Activated T-cell treated with anti-CD3 and anti-CD28 coated beads for 48 hours (primary cell): ENCODE measurements at regions not wholly inside any gene's neighbourhood (a gene's known extent, or its start where the extent isn't known, plus 50 kb on each side); places are given as distances from the start of the nearest gene placed in this dataset.
"Not testable (repeated sequence)": the region's sequence is repeated elsewhere in the genome, so short reads cannot be mapped to it uniquely, and the experiment has no call there.

Experiments
- DNase-seq: peaks from one replicate; pipeline ENCODE4 v3.0.0-alpha.2; 2020; ENCODE audit warnings: low read depth

DNA sequence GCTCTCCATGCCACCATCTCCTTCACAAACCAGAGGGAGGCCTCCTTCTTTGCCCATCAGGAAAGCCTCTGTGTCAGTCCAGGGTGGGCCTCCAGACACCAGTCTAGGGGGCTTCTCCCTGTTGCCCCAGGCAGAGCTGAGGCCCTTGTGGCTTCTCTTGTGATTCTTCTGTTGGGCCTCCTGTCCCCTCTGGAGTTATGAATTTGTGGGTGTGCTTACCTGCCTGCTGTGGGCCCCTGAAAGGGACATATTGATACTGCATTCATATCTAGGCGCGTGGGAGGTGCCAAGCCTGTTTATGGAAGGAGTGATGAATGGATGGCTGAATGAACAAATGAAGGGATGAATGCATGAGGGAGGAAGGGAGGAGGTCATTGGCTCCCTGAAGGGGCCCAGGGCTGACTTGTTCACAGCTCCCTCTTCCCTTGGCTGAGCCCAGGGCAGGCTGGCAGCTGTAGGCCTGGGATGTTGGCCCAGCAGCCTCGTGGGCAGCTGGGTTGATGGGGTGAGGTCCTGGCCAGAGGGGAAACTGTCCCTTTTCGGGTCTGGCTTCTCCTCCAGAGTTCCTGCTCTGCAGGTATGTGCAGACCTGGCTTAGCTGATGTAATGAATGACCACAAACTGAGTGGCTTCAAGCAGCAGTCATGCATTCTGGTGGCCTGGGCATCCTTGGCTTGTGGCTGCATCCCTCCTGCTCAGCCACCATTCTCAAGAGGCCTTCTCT is 195.4 kb downstream of the GOLGA6L6 start:
- DNase-seq, result no peak

DNA sequence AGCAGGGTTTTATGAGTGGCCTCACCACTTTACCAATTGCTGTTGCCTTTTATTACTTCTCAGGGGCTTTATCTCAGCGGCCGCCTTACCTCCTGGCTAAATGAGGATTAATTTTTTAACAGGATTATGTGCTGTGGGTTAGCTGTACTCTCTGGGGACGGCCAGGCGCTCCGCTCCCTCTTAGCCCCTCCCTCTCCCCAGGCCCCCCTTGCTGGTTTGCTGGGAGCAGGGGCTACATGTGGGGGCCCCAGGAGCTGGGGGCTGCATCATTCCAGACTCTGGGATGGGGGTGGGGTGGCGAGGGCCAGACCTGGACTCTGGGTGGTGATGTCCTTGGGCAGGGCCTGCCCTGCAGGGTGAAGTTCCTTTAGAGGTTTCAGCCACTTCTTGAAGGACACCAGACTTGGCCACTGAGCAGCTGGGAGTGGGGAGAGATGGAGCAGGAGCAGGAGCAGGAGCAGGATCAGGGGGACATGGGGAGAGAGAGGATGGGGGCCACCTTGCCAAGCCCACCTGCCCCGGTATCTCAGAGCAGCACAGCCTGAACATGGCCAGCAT is 196.1 kb downstream of the GOLGA6L6 start:
- no peak for DNase-seq

DNA sequence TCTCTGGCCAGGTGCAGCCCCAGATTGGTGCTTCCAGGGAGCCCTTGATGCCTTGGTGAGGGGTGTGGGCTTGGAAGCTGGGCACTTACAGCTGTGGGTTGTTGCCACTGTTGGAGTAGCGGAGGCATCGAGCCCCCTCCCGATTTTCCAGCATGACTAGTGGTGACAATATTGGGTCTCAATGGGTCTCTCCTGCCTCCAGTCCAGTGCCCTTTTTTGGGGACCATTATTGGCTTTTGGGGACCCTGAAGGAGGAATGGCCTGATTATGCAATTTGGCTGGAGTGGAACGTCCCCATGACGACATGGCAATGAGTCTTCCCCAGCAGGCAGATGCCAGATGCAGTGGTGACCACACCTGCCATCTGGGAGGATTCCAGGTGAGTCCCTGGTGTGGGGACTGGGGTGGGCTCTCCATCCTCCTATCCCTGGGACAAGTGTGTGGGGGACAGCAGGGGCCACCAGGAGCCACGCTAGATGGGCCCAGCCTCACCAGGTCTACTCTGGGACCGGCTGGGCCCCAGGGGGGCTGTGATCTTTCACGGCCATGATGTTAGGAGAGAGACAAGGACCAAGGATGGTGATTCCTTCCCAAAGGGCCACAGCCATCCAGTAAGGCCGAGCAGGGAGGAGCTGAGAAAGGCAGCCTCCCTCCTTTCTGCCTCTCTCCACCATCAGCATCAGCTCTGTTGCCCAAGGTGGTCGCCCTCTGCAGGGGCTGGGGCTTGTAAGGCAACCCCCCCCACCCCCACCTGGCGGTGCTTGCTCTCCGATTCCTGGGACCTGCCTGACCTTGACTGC is 196.8 kb downstream of the GOLGA6L6 start:
- DNase-seq, result no peak

DNA sequence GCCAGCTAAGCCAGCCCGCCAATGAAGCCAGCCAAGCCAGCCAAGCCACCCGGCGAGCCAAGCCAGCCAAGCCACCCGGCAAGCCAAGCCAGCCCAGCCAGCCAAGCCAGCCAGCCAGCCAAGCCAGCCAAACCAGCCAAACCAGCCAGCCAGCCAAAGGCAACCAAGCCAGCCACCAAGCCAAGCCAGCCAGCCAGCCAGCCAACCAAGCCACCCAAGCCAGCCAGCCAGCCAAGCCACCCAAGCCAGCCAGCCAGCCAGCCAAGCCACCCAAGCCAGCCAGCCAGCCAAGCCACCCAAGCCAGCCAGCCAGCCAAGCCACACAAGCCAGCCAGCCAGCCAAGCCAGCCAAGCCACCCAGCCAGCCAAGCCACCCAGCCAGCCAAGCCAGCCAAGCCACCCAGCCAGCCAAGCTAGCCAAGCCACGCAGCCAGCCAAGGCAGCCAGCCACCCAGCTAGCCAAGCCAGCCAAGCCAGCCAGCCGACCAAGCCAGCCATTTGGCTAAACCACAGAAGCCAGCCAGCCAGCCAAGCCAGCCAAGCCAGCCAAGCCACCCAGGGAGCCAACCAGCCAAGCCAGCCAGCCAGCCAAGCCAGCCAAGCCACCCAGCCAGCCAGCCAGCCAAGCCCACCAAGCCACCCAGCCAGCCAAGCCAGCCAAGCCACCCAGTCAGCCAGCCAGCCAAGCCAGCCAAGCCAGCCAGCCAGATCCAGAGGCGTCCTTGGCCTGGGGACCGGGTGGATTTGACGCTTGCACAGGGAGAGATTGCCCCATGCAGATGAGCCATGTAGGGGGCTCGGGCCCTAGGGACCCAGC is 198.0 kb downstream of the GOLGA6L6 start:
- not testable (repeated sequence) for DNase-seq

DNA sequence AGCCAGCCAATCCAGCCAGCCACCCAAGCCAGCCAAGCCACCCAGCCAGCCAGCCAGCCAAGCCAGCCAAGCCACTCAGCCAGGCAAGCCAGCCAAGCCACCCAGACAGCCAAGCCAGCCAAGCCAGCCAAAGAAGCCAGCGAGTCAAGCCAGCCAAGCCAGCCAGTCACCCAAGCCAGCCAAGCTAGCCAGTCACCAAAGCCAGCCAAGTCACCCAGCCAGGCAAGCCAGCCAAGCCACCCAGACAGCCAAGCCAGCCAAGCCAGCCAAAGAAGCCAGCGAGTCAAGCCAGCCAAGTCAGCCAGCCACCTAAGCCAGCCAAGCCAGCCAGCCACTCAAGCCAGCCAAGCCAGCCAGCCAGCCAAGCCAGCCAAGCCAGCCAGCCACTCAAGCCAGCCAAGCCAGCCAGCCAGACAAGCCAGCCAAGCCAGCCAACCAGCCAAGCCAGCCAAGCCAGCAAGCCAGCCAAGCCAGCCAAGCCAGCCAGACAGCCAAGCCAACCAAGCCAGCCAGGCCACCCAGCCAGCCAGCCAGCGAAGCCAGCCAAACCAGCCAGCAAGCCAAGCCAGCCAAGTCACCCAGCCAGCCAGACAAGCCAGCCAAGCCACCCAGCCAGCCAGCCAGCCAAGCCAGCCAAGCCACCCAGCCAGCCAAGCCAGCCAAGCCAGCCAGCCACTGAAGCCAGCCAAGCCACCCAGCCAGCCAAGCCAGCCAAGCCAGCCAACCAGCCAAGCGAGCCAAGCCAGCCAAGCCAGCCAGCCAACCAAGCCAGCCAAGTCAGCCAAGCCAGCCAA is 198.8 kb downstream of the GOLGA6L6 start:
- DNase-seq, result not testable (repeated sequence)

DNA sequence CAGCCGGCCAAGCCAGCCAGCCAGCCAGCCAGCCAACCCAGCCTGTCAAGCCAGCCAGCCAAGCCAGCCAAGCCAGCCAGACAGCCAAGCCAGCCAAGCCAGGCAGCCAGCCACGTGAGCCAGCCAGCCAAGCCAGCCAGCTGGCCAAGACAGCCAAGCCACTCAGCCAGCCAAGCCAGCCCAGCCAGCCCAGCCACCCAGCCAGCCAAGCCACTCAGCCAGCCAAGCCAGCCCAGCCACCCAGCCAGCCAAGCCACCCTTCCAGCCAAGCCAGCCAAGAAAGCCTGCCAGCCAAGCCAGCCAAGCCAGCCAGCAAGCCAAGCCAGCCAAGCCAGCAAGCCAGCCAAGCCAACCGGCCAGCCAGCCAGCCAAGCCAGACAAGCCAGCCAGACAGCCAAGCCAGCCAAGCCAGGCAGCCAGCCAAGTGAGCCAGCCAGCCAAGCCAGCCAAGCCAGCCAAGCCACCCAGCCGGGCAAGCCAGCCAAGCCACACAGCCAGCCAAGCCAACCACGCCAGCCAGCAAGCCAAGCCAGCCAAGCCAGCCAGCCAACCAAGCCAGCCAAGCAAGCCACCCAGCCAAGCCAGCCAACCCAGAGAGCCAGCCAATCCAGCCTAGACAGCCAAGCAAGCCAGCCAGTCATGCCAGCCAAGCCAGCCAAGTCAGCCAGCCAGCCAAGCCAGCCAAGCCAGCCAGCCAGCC is 199.5 kb downstream of the GOLGA6L6 start:
- no peak for DNase-seq

DNA sequence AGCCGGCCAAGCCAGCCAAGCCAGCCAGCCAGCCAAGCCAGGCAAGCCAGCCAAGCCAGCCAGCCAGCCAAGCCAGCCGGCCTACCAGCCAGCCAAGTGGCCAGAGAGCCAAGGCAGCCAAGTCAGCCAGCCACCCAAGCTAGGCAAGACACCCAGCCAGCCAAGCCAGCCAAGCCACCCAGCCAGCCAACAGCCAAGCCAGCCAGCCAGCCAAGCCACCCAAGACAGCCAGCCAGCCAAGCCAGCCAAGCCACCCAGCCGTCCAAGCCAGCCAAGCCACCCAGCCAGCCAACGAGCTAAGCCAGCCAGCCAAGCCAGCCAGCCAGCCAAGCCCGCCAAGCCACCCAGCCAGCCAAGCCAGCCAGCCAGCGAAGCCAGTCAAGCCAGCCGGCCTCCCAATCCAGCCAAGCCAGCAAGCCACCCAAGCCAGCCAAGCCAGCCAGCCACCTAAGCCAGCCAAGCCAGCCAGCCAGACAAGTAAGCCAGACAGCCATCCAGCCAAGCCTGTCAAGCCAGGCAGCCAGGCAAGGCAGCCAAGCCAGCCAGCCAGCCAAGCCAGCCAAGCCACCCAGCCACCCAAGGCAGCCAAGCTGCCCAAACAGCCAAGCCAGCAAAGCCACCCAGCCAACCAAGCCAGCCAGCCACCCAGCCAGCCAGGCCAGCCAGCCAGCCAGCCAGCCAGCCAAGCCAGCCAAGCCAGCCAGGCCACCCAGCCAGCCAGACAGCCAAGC is 200.5 kb downstream of the GOLGA6L6 start:
- no peak for DNase-seq

DNA sequence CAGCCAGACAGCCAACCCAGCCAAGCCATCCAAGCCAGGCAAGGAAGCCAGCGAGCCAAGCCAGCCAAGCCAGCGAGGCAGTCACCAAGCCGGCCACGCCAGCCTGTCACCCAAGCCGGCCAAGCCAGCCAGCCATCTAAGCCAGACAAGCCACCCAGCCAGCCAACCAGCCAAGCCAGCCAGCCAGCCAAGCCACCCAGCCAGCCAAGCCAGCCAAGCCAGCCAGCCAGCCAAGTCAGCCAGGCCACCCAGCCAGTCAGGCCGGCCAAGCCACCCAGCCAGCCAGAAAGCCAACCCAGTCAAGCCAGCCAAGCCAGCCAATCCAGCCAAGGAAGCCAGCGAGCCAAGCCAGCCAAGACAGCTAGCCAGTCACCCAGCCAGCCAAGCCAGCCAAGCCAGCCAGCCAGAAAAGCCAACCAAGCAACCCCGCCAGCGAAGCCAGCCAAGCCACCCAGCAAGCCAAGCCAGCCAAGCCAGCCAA is 201.2 kb downstream of the GOLGA6L6 start:
- no peak for DNase-seq

DNA sequence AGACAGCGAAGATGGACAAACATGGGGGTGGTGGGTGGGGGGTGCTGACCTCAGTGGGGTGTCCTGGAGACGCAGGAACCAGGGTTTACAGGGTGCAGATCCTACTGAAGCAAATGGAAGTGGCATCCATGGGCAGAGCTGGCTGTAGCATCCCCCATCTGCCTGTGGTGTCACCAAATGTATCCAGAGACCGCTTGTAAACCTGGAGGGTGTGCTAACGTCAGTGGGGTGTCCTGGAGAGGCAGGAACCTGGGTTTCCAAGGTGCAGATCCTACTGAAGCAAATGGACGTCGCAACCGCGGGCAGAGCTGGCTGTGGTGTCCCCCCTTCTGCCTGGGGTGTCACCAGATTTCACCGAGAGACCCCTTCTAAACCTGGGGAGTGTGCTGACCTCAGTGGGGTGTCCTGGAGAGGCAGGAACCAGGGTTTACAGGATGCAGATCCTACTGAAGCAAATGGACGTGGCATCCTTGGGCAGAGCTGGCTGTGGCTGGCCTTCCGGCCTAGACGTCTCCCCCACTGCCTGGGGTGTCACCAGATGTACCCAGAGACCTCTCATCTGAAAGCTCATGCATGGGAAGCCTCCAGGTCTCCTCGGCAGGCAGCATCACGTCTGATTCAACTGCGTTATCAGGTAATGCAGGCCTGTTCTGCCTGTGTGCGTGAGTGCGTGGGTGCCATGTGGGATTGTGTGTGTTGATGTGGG is 202.4 kb downstream of the GOLGA6L6 start:
- DNase-seq, result not testable (repeated sequence)

DNA sequence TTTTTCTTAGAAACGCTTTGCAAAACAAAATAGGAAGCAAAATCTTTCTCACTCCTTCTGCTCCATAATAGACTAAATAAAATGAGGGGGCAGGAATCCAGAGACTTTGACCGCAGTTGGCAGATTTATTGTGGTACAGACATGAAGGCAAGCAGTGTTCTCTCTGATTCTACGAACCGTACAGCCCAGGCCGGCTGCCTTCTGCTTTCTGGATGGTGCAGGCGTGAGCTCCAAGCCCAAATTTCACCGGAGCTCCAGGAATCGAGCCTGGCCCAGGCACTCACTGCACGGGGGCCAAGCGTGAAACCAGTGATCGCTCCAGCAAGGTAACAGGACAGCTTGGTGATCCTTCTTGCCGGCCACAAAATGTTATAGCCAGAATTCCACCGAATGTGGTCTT is 202.9 kb downstream of the GOLGA6L6 start:
- DNase-seq, result not testable (repeated sequence)

DNA sequence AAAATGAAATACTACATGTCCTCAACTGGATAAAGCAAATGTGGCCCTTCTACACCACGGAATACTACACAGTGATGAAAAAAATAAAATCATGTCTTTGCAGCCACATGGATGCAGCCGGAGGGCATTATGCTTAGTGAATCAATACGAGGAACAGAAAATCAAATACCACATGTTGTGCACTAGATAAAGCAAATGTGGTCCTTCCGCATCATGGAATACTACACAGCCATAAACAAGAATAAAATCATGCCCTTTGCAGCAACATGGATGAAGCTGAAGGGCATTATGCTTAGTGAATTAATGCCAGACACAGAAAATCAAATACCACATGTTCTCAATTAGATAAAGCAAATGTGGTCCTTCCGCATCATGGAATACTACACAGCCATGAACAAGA is 204.4 kb downstream of the GOLGA6L6 start:
- DNase-seq, result not testable (repeated sequence)

DNA sequence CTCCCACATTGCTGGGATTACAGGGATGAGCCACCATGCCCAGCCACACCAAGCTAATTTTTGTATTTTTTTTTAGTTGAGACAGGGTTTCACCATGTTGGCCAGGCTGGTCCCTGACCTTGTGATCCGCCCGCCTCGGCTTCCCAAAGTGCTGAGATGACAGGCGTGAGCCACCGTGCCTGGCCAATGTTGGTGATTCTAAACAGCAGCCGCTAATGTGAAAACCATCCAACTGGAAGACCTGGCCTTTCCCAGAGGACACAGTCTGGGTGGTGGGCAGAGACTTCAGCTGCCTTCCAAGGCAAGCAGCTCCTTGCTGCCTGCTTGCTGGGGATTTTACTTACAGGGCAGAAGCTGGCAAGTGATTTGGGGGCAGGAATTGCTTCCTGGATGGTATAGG is 207.1 kb downstream of the GOLGA6L6 start:
- DNase-seq, result not testable (repeated sequence)

DNA sequence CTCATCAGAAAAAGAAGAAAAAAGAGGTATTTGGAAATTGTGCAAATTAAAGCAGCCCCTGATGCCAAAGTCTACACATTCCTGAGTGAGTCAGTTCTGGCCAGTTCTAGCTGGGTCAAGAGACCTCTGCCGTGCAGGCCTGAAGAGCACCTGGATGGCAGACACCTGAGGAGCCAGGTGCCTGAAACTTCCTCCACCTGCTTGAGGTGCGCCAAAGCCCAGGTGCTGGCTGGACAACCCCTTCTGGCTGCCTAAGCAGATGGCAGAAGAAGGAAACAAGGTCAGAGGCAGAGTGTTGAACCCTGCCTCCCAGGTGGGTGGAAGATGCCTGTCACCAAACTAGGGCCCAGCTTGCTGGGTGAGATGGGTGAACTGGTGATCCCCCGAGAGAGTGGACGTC is 215.8 kb downstream of the GOLGA6L6 start:
- DNase-seq, result not testable (repeated sequence)

DNA sequence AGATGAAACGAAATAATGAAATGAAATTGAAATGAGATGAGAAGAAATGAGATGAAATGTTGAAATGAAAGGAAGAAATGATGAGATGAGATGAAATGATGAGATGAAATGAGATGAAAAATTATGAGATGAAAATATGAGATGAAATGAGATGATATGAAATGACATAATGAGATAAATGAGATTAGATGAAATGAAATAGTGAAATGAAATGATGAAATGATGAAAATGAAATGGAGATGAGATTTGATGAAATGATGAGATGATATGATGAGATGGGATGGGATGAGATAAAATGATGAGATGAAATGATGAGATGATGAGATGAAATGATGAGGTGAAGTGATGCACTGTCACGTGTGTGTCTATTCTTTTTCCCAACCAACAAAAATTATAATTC is 224.5 kb downstream of the GOLGA6L6 start:
- DNase-seq, result not testable (repeated sequence)

DNA sequence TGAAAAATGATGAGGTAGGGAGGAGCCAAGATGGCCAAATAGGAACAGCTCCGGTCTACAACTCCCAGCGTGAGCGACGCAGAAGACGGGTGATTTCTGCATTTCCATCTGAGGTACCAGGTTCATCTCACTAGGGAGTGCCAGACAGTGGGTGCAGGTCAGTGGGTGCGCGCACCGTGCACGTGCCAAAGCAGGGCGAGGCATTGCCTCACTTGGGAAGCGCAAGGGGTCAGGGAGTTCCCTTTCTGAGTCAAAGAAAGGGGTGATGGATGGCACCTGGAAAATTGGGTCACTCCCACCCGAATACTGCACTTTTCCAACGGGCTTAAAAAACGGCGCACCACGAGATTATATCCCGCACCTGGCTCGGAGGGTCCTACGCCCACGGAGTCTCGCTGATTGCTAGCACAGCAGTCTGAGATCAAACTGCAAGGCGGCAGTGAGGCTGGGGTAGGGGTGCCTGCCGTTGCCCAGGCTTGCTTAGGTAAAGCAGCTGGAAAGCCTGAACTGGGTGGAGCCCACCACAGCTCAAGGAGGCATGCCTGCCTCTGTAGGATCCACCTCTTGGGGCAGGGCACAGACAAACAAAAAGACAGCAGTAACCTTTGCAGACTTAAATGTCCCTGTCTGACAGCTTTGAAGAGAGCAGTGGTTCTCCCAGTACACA is 230.5 kb downstream of the GOLGA6L6 start:
- DNase-seq, result not testable (repeated sequence)

DNA sequence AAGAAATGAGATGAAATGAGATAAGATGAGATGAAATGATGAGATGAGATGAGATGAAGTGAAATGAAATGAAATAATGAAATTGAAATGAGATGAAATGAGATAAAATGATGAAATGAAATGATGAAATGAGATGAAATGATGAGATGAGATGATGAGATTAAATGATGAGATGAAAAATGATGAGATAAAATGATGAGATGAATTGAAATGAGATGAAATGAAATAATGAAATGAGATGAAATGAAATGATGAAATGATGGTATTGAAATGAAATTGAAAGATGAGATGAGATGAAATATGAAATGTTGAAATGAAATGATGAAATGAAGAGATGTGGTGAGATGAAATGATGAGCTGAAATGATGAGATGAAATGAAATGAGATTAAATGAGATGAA is 231.0 kb downstream of the GOLGA6L6 start:
- DNase-seq, result no peak

DNA sequence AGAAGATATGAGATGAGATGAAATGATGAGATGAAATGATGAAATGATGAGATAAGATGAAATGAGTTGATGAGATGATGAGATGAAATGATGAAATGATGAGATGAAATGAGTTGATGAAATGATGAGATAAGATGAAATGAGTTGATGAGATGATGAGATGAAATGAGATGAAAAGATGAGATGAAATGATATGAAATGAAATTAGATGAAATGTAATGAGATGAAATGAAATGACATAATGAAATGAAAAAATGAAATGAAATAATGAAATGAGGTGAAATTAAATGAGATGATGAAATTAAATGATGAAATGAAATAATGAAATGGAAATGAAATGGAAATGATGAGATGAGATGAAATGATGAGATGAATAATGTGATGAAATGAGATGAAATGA is 231.6 kb downstream of the GOLGA6L6 start:
- DNase-seq, result not testable (repeated sequence)

DNA sequence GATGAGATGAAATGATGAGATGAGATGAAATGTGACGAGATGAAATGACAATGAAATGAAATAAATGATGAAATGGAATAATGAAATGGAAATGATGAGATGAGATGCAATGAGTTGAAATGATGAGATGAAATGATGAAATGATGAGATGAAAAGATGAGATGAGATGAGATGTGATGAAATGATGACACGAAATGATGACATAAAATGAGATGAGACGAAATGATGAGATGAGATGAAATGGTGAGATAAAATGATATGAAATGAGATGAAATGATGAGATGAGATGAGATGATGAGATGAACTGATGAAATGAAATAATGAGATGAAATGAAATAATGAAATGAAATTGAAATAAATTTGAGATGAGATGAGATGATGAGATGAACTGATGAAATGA is 232.2 kb downstream of the GOLGA6L6 start:
- DNase-seq, result not testable (repeated sequence)
